NOMO-1 (cell line): ENCODE measurements at regions not wholly inside any gene's neighbourhood (a gene's known extent, or its start where the extent isn't known, plus 50 kb on each side); places are given as distances from the start of the nearest gene placed in this dataset.
A peak's percentile ranks its signal among the peaks of the same experiment; 100 is the strongest.

Source experiments
- DNase-seq, 2 experiments: peaks; one replicate each; lab custom pipeline; 2025; ENCODE audit not compliant: unreplicated experiment in 2 of 2; lab: John Stamatoyannopoulos, UW

DNA sequence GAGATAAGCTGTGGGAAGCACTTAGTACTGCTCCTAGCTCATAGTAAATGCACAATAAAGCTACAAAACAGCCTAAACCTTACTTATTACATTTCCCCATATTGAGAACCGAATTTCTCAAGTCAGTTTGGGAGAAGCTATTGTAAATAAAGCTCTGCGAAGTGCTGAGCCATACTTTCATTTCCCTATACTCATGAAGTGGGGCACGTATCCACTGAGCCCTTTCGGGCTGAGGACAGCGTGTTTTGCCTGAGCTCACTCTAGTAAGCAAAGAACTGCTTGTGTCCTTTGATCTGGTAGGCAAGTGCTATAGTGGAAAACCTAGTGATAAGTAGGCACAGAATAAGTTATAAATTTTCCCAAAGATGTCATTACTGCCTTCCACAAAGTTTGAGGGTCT is 165.0 kb downstream of the RSL24D1 start:
- peak; percentile 73 to 91 for DNase-seq

DNA sequence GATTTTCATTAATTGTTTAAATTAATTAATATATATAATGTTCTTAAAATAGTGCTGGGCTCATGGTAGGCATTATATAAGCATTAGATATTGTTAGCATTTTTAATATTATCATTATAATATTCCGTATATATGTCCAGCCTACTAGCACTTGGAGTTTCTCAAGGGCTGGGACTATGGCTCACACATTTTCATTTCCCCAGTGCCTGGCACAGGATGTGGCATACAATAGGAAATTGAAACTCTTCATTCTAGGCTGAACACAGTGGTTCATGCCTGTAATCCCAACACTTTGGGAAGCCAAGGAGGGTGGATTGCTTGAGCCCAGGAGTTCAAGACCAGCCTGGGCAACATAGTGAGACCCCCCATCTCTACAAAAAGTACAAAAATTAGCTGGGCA is 170.4 kb downstream of the RSL24D1 start:
- no peak for DNase-seq

DNA sequence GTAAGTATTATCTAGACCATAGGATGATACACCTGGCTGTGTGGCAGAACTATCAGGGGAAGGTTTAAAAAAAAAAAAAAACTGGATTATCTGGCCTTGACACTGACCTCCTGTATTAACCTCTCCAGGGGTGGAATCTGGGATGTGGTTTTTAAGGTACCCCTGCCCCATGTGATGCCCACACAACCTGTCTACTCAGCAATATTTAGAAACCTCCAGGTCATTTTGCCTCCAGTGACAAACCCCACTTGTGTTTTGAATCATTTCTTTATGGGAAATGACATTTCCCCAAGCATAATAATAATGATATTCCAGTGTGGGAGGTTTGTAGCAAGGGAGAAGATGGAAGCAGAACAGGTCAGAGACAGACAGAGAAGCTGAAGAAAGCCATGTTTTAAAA is 179.1 kb downstream of the RSL24D1 start:
- DNase-seq: no peak

DNA sequence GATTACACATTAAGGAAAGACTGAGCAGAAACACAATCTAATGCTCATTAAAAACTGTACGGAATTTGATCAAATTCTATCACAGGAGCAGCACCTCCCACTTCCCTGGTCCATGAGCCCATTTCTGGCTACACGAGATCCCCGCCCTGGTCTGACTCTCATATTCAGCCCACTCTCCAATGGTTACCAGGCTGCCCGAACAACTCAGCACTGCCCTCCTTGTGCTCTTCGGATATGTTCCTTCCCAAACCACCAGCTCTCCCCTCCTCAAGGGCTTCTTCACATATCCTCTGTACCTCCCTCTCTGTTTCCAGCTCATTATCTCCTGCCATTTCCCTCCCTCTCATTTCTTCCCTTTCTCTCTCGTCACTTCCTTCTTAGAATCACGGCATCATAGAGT is 180.5 kb downstream of the RSL24D1 start:
- no peak for DNase-seq

DNA sequence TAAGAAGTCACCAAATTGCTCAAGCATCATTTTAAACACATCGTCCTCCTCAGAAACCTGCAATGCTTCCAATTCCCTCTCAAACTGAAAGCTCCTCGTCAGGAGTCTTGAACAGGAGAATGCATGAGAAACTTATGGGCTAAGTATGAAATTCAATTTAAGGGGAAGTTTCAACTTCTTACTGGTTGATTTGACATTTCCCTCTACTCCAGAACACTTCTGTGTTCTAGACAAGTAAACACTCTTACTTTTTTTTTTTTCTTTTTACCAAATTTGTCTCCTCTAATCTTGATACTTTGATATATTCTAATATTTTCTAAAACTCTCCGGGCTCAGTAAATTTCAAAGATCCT is 181.7 kb downstream of the RSL24D1 start:
- no peak for DNase-seq

DNA sequence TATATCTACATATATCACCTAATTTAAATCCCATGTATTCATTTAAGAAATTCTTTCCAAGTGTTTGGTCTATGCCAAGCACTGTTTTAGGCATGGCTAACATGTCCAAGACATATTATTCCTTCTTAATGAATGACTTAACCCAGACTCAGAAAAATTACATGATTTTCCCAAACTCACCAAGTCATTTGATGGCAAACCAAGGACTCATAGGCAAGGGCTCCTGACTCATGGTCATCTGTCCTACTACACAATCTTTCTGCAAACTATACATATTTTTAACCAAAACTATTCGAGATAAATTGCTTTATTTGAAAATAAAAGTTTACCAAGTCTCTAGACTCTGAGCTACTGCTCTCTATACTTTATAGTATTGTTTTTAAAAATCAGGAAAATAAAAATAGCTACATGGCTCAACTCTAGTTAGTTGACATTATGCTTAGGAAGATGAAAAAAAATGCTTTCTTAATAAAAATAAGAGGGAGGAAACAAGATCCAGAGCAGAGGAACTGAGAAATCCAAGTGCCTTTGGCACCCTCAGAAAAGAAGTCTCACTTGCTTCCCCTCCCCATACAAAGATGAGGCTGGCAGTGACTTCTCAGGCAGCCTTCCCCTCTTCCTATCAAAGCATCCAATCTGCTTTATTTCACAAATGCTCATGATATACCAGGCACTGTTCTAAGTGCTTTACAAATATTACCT is 182.2 kb downstream of the RSL24D1 start:
- DNase-seq: no peak

DNA sequence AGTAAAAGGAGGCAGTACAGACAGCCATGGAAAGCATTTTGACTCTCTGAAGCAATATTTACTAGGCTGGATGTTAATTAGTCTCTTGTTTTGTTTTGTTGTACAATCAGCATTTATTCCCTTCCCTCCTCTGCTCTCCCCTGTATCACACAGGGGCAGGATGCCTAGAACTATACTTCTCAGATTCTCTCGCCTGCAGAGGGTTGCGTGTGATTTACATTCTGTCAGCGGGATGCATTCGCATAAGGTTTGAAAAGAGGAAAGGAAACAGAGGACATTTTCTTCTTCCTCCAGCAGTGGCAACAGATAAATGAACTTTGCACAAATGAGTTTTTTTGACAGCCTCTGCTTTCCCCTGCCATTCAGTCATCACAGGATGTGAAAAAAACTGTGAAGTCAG is 188.3 kb downstream of the RSL24D1 start:
- DNase-seq: peak; percentile 8 to 63

DNA sequence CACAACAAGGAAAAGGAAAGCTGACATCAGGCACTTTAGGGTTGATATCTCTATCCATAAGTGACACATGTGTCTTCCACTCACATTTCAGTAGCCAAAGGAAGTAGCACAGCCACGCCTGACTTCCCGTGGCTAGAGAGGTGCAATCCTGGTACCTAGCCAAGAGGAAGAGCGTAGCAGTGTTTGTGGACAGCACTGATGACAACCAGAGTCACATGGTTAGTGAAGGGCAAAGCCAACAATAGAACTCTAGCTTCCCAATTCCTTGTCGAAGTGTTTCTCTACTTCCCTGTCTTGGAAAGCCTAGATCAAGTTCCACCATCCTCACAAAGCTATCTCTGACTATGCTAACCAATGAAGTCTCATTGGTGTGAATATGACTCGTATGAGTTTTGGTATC is 189.2 kb downstream of the RSL24D1 start:
- DNase-seq: no peak

DNA sequence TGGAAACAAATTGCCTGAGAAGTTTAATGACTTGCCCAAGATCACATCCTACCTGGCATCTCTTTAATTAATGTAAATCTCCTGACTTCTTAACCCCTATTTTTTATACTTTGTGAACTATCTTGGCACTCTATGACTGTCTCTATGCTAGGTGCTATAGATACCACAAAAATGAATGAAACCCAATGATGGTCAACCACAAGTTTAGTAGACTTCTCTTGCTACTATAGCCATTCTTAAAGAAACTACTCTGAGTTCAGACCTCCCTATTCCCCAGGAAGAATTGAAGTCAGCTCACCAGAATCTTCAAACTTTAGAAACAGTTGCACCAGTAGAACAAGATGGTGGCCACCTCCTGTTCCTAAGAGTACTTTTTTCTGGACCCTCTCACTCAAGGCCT is 191.1 kb downstream of the RSL24D1 start:
- no peak for DNase-seq

DNA sequence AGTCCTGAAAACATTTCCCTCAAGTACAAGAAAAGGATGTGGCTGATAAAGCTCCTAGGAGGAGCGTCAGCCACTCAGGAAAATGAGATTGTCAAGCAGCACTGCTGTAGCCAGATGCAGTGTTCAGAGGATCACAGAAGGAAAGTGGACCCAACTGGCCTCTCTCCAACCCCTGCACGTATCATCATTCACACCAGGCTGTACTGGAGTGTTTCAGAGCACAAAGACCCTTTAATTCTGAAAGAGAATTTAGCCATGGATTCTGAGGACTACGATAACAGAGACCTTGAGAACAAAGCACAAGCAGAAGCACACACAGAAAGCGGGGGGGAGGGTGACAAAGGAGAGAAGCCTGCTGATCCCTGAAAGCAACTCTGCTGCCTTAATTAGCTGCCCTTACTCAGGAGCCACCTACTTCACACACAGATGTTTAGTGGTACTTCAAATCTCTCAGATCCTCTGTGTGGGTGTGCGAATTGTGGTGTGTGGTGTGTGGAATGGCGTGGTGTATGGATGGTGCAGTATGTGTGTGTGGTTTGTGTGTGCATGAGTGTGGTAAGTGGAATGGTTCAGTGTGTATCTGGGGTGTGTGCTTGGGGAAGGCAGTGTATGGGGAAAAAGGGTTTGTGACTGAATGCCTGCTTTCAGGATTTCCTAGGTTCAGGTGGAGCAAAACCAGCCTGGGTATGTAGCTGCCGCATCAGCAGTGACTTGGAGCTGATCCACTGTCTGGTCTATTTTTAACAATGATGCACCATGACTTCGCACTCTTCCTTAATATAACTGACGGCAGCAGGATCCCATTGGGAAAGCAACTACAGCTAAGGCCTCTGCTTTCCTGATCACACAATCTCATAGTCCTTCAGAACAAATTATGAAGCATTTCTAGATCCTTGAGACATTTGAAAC is 192.5 kb downstream of the RSL24D1 start:
- DNase-seq: no peak

DNA sequence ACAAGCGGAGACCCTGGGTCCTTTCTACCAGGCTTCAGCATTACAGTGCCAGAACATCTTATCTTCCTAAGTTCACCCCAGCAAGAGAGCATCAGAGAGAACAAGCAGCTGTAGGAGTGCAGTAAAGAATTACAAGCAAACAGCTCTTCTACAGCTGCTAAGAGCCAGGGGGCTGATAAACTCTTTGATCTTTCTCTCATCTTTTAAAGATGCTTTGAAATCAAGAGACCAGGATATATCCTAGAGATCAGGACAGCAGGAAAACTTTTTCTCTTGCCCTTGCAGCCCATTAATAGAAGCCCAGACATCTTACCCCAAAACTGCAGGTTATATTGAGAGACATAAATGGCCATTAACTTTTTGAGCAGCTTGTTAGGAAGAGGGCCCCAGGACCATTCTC is 198.1 kb downstream of the RSL24D1 start:
- no peak for DNase-seq

DNA sequence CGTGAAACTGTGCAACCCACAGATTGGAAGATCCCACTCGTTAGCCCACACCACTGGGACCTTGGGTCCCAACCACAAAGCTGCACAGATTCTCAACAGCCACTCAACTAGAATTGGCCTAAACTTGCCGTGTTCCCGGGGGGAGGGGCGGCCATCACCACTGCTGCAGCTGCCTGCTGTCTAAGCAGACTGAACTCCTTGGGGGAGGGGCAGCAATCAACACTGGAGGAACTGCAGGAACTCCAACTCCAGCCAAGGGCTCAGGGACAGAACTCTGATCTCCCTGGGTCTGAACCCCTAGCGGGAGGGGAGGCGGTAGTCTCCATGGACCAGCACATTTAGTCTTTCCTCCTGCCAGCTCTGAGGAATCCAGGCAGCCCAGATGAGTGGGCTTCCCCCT is 205.9 kb downstream of the RSL24D1 start:
- no peak for DNase-seq

DNA sequence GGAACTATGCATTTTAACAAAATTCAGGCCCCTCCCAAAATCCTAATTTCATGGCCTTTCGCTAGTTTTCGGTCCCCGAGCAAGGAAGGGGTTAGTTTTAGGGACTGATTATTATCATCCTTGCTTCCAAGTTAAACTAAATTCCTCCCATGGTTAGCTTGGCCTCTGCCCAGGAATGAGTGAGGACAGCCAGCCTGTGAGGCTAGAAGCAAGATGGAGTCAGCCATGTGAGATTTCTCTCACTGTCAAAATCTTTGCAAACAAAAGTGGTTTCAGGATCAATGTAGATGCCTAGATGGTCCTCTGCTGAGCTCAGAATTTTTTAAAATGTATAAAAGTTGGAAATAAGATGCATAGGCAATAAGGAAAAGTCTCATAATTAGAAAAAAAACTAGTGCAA is 208.9 kb downstream of the RSL24D1 start:
- DNase-seq: no peak

DNA sequence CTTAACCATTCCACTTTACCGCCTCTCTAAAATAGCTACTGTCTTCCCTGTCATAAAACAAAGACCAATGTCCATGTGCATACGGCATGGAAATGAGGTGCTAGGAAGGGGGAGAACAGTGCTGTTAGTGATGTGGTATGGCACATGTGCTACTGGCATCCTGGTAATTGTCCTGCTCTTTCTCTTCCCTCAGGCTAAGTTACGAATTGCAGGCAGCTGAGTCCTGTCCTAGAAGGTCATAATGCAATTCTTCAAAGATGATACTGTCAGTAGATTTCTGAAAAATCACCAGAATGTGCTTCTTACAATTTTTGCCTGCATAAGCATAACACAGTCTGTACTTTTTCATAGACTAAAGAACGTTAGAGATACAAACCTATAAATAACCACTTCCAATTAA is 216.8 kb downstream of the RSL24D1 start:
- DNase-seq: no peak

DNA sequence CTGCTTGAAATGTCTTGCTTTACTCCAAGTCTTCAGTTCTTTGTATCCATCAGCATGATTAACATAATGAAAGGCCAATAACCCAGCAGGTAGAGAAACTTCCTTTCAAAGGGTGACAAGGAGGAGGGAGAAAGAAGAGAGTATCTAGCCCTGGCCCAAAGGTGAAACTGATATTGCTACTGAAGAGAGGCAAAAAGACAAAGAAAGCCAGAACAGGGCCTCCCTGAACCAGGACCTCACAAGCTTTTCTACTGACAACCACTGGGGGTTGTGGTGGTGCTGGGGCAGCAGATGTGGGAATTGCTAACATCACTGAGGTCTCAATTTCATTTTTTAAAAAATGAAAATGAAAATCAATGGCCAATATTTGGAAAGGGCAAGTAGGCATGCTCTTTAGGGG is 234.1 kb downstream of the RSL24D1 start:
- no peak for DNase-seq

DNA sequence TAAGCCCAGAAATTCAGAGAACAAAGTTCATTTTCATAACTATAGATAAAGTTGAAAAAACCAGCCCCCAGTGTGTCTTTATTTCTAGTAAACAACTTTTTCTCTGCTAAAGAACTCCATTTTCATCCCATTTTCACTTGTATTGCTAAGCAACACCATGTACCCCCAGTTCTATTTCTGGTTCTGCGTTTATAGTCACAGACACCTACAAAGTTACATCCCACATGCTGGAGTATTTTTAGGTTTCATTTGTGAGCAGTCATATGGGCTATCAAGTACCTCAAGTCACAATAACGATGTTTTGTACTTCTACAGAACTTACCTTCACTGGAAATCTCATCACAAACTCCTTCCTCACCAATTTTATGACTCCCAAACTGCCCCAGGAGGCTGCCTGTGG is 236.5 kb downstream of the RSL24D1 start:
- DNase-seq: no peak

DNA sequence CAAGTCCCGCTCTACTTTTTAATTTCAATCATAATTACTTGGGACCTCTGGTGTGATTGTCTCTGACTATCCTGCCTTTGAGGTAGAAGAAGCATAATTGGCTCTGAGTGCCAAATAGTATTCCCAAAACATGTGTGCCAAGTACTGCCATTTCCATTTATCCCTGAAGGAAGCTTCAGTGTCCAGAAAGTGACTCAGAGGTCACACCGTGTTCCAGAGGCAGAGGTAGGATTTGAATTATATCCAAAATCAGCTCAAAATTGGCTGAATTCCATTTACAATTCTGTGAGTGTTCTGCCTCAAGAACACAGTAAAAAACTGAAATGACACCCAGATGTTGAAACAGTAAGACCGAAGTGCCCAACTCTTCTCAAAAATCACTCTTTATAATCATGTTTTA is 255.3 kb downstream of the RSL24D1 start:
- no peak for DNase-seq

DNA sequence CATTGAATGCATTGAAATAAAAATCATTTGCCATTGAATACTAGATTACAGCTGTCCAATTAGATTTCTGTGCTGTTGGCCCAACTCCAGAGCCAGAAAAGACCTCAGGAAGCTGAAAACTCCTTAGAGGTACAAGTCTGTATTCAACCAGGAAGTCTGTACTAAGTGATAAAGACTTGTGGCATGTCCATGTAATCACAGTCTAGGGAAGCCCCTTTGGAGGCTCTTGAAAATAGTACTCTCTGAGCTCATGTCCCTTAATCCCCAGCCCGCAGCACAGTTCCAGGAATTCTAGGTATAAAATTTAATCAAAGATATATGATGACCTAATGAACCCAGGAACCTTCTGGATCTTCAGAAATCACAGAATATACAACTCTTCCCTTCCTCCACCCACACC is 279.4 kb downstream of the RSL24D1 start:
- DNase-seq: no peak

DNA sequence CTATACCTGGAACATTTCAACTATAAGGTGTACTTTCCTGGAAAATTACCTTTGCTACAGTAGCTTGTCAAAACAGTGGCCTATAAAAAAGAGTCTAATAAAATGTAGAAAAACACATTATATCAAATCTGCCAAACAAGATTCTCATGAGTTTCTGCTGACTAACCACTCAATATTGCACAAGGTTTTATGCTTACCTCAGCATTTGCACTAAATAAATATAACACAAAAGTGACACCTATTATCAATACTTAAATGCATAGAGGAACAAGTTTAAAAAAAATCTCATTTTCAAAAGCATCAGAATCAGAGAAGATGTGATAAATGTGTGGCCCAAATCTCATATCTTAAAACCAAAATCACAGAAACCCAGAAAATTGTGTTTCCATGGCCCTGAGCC is 281.4 kb downstream of the RSL24D1 start:
- DNase-seq: no peak

DNA sequence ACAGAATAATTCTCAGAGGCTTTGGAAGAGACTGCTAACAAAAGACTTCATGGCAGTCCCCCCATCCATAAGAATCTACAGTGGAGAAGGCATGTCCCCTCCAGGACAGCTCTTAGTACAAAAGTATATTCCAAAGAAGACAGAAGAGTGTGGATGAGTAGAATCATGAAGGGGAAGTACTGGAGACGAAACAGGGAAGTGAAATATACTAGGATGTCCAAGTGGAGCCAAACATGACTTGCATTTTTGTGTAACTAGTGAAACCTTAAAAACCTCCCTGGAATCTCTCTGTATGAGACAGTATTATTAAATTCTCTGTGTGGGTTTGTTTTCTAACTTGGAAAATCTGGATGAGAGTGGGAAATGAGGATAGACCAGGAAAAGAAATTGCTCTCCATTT is 312.4 kb downstream of the RSL24D1 start:
- DNase-seq: peak; percentile 19 to 81

DNA sequence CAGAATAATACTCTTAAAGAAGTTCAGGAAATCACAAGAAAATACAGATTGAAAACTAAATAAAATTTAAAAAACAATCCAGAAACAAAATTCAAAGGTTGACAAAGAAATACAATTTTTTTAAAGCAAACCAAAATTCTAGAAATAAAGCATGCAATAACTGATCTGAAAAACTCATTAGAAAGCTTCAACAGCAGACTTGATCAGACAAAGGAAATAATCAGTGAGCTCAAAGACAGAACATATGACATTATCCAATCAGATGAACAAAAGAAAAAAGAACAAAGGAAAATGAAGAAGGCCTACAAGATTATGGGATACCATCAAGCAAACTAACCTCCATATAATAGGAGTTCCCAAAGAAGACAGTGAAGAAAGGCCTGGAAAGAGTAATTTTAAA is 336.8 kb downstream of the RSL24D1 start:
- no peak for DNase-seq

DNA sequence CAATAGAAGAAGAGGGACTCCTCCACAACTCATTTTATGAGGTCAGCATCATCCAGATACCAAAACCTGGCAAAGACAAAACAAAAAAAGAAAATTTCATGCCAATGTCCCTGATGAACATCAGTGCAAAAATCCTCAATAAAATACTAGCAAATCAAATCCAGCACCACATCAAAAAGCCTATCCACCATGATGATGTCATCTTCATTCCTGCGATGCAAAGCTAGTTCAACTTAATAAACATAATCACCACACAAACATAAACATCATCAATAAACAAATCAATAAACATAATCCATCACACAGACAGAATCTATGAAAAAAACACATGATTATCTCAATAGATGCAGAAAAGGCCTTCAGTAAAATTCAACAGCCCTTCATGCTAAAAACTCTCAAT is 342.1 kb downstream of the RSL24D1 start:
- DNase-seq: no peak
